Kidney tubule cell (primary cell): ENCODE measurements at regions not wholly inside any gene's neighbourhood (a gene's known extent, or its start where the extent isn't known, plus 50 kb on each side); places are given as distances from the start of the nearest gene placed in this dataset.

Experiments used
- DNase-seq: peaks from one replicate; pipeline ENCODE4 v3.0.0-alpha.2; 2018; ENCODE audit warnings: low spot score

GRCh38 chr3:154976072-154976983 is 103.8 kb upstream of the MME start:
- no peak for DNase-seq

DNA sequence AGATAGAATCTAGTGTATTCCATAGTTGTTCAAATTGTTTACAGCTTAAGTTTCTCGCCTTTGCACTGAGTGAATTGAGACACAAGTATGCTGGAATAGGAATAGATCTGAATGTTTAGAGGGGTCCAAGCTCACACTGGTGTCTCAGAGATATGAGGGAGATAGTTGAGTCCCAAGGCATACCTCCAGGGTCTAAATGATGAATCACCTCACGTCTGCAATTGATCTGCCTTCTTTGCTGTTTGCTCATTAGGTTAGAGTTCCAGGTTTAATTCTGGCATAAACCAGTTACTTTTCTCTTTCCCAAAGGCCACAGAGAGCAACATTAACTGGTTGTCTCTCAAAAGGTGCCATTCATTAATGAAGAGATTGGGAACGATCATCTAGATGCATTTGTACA is 106.3 kb upstream of the MME start:
- no peak for DNase-seq

GRCh38 chr3:154972951-154973350 is 107.2 kb upstream of the MME start:
- DNase-seq = no peak

GRCh38 chr3:154971771-154972326 is 108.3 kb upstream of the MME start:
- DNase-seq = peak; percentile 54

- DNase-seq = peak; percentile 7
Measured at GRCh38 chr3:154971341-154971740, 108.8 kb upstream of the MME start.

DNA sequence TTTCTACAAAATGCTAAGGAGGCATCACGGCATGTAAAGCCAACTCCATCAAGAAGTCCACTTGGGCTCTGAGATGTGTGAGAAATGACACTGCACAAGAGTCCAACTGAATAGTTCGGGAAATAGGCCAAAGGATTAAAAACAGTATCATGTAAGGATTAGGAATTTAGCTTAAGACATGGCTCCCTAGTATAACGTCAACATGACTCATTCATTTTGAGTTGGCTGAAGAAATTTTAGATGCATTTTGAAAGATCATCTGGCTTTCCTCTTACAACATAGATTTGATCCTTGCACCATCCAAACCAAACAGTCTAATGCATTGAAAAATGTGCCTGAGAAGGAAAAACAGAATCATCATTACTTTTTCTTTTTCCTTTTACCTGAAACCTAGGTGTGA is 109.3 kb upstream of the MME start:
- no peak for DNase-seq

- DNase-seq = no peak
Measured at GRCh38 chr3:154969366-154969765, 110.8 kb upstream of the MME start.

GRCh38 chr3:154967090-154967489 is 113.0 kb upstream of the MME start:
- DNase-seq = no peak

- DNase-seq = peak; percentile 66
Measured at GRCh38 chr3:154956815-154957214, 123.3 kb upstream of the MME start.

DNA sequence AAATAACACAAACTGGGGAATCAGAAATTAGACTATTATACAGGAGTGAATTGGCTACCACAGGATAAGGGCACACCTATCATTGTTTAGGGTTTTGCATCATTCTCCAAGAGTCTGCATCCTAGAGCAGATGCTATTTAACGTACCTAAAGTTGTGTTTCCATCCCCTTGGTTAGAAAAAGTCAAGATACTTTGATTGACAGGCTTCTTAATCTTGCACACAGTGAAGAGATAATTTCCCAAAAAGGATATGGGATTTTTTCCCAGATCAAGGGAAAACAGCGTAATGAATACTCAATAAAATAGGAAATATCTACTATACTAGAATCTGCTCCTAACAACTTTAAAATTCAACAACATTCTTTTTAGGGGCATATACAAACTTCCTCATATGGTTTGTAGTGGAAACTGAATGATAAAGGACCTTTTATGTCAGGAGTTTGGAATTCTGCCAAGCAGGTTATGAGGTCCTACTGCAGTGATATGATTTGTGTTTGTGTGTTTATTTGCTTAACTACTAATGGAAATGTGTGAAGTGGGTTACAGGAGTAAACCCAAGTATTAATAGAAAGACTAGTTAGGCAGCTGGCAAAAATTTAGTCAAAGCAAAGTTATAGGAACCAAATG is 124.1 kb upstream of the MME start:
- no peak for DNase-seq

DNA sequence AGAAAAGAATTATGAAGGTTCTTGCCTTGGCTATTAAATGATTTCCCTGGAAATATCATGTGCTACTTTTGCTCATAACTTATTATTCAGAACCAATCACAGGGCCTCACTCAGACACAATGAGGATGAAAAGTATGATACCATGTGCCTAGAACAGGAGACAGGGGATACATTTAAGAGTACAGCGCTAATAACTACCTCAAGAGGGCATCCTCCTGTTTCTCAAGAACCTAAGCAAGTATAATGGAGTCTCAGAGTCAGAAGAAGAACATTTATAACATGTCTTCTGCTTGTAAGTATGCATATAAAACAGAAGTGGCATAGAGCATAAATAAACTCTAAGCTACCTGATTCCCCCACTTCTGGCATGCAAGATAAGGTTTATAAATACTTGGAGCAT is 125.4 kb upstream of the MME start:
- DNase-seq = peak; percentile 45

- no peak for DNase-seq
Measured at GRCh38 chr3:154953538-154953937, 126.6 kb upstream of the MME start.

DNA sequence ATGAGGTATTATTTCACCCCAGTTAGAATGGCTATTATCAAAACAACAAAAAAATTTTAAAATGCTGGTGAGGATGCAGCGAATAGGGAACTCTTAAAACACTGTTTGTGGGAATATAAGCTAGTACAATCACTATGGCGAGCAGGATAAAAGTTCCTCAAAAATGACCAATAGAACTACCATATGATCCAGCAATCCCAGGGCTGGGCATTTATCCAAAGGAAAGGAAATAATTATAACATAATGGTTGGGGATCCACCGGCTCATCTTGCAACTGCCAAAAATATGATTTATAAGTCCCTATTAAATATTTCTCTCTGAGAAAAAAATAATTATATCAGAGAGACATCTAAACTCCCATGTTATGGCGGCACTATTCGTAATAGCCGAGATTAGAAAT is 127.6 kb upstream of the MME start:
- DNase-seq = no peak

DNA sequence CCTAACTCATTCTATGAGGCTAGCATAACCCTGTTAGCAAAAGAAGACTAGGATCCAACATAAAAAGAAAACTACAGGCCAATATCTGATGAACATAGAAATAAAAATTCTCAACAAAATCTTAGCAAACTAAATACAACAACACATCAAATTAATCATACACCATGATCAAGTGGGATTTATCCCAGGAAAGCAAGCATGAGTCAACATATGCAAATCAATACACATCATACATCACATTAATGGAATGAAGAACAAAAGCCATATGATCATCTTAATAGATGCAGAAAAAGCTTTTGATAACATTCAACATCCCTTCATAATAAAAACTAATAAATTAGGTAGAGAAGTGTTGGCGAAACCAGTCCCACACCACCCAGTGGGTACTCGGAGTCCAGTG is 136.1 kb upstream of the MME start:
- no peak for DNase-seq

- no peak for DNase-seq
Measured at GRCh38 chr3:154942827-154943226, 137.3 kb upstream of the MME start.

DNA sequence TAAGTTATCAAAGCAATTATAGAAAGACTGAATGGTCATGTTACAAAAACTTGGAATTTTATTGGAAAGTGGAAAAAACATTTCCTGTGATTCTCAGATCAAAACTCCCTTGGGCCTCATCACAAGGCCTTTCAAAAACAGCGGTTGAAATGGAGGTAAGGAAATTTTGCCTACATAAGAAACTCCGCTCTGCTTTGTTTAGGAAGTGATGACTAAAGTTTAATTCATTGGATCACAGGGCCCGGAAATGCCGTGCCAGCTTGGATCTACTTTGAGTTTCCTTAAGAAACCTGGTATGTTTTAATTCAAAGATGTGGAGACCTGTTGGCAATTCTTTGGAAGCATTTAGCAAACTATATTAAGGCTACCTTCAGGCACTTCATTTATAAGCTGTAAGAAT is 143.9 kb upstream of the MME start:
- no peak for DNase-seq

DNA sequence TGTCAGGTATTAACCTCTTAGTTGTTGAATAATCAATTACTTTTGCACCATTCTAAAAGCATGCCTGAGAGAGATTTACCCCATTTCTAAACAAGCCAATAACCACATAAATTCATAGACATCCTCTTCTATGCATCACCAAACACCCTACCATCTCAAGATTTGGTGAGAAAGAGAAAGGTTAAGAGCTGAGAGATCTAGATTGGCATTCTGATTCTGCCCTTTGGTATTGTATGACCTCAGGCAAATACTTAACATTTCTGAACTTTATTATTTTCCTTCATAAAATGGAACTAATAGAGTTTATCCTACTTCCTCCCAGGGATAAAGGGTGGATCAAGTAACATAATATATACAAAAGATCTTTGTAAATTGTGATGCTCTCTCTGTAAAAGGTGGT is 146.5 kb upstream of the MME start:
- no peak for DNase-seq

- no peak for DNase-seq
Measured at GRCh38 chr3:154932633-154933032, 147.5 kb upstream of the MME start.

DNA sequence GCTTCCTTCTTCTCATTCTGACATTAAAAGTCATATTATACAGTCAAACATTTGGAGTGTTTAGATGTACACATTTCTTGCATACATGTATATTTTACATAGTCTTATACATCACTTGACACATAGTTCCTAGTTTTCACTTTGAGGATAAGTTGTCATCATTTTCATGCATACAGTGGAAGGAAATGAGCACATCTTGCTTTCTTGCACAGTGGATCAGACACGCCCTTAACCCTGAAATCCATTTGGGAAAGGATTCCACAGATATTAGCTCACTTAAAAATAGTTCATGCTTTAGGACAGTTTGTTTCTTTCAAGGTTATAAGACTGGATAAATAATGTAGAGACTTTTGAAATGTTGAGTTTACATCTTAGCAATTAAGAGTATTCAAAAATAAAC is 148.6 kb upstream of the MME start:
- no peak for DNase-seq

DNA sequence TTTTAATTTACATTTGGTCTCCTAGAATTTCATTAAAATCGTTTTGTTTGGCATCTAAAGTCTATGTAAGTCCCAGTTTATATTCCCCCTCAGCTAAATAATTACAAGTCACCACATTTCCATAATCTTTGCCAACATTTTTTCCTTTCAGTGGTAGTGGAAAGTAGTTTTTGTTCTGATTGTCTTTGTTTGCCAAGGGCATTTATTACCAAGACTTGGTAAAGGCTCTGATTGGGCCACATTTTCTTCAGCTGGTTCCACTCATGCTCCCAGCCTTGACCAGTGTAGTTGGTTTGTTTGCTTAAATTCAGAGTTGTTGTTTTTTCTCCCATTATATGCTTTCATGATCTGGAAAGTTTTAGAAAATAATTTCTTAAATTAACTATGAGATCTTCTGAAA is 153.4 kb upstream of the MME start:
- no peak for DNase-seq

DNA sequence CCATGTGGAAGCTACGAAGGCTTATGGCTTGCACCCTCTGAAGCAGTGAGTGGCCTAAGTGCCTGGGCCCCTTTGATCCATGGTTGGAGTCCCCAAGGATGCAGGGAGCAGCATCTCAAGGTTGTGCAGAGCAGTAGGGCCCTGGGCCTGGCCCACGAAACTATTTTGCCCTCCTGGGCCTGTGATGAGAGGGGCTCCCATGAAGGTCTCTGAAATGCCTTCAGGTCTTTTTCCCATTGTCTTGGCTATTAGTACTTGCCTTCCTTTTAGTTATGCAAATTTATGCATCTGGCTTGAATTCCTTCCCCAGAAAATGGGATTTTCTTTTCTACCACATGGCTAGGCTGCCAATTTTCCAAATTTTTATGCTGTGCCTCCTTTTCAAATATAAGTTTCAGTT is 158.8 kb upstream of the MME start:
- no peak for DNase-seq

GRCh38 chr3:154919226-154919625 is 160.9 kb upstream of the MME start:
- DNase-seq = no peak

GRCh38 chr3:154904328-154904727 is 175.8 kb upstream of the MME start:
- DNase-seq = peak; percentile 26
